PC-3 (cell line): ENCODE measurements at regions not wholly inside any gene's neighbourhood (a gene's known extent, or its start where the extent isn't known, plus 50 kb on each side); places are given as distances from the start of the nearest gene placed in this dataset.

Source experiments
- ATAC-seq: fragments of 200-7000 bp; cut with Tn5 transposase; 2 replicates; pipeline ENCODE4 v1.9.1; 2020; ENCODE audit warnings: mild to moderate bottlenecking, moderate library complexity
- BruUV-seq: library from RNA; stranded (reverse); fragments of 400-500 nt; replicated peaks from 2 replicates; lab custom pipeline; 2021; lab: Mats Ljungman, UMichigan
- CTCF ChIA-PET: fragments of 300-600 bp; sonication (Branson Sonifier 250); formaldehyde crosslinking; loops from one replicate; lab custom pipeline; 2022; ENCODE audit warnings: antibody characterized with exemption; lab: Charles Lee
- POLR2A ChIA-PET: fragments of 300-600 bp; sonication (Branson Sonifier 250); formaldehyde crosslinking; loops from one replicate; lab custom pipeline; 2022; ENCODE audit warnings: antibody characterized with exemption; ENCODE audit not compliant: unreplicated experiment; lab: Charles Lee
- DNase-seq: peaks from one replicate; pipeline ENCODE4 v3.0.0-alpha.2; 2015
- H2AFZ ChIP-seq: fragments of 300-600 bp; sonication (generic); 2 replicates; pipeline ENCODE4 v1.6.0; 2016; ENCODE audit warnings: antibody characterized with exemption, low read length
- H3F3A ChIP-seq: fragments of 300-600 bp; sonication (generic); one replicate; pipeline ENCODE4 v1.6.0; 2017; ENCODE audit warnings: antibody characterized with exemption, low read length, control low read depth, mild to moderate bottlenecking; ENCODE audit not compliant: unreplicated experiment
- H3K27ac ChIP-seq: fragments of 300-600 bp; sonication (generic); 2 replicates; pipeline ENCODE4 v1.5.1; 2016; ENCODE audit warnings: mild to moderate bottlenecking, low read length
- H3K27me3 ChIP-seq: fragments of 300-600 bp; sonication (generic); 2 replicates; pipeline ENCODE4 v1.6.1; 2016; ENCODE audit warnings: low read length, mixed read lengths
- H3K36me3 ChIP-seq: fragments of 300-600 bp; sonication (generic); 2 replicates; pipeline ENCODE4 v1.6.1; 2016; ENCODE audit warnings: low read depth, mixed run types, low read length, mixed read lengths
- H3K4me1 ChIP-seq: fragments of 300-600 bp; sonication (generic); 2 replicates; pipeline ENCODE4 v1.5.1; 2016; ENCODE audit warnings: low read length; ENCODE audit not compliant: insufficient read depth
- H3K4me2 ChIP-seq: fragments of 300-600 bp; sonication (generic); 2 replicates; pipeline ENCODE4 v1.6.0; 2016; ENCODE audit warnings: low read length
- H3K4me3 ChIP-seq: fragments of 300-600 bp; sonication (generic); 2 replicates; pipeline ENCODE4 v1.5.1; 2016; ENCODE audit warnings: mild to moderate bottlenecking, low read length, mixed read lengths
- H3K79me2 ChIP-seq: fragments of 300-600 bp; sonication (generic); 2 replicates; pipeline ENCODE4 v1.6.1; 2017; ENCODE audit warnings: low read length, mixed read lengths
- H3K9ac ChIP-seq: fragments of 300-600 bp; sonication (generic); 2 replicates; pipeline ENCODE4 v1.6.0; 2016; ENCODE audit warnings: mild to moderate bottlenecking, low read length
- H3K9me2 ChIP-seq: fragments of 300-600 bp; sonication (generic); replicated peaks from 2 replicates; pipeline ENCODE4 v1.6.1; 2016; ENCODE audit warnings: mixed run types, low read length, mixed read lengths
- H3K9me3 ChIP-seq: fragments of 300-600 bp; sonication (generic); 2 replicates; pipeline ENCODE4 v1.6.1; 2016; ENCODE audit warnings: low read length, mixed read lengths
- H4K20me1 ChIP-seq: fragments of 300-600 bp; sonication (generic); 2 replicates; pipeline ENCODE4 v1.6.1; 2016; ENCODE audit warnings: low read length, mixed read lengths
- CTCF ChIP-seq: fragments of 300-600 bp; sonication (generic); conservative IDR thresholded peaks from 2 replicates; pipeline ENCODE4 v1.5.1; 2017; ENCODE audit warnings: antibody characterized with exemption, low read depth, mild to moderate bottlenecking, low read length
- EZH2 ChIP-seq: fragments of 300-600 bp; sonication (generic); IDR thresholded peaks from one replicate; pipeline ENCODE4 v1.6.1; 2017; ENCODE audit warnings: antibody characterized with exemption, mild to moderate bottlenecking, low read length; ENCODE audit not compliant: unreplicated experiment
- EZH2phosphoT487 ChIP-seq: fragments of 300-600 bp; sonication (generic); IDR thresholded peaks from 2 replicates; pipeline ENCODE4 v1.6.1; 2018; ENCODE audit warnings: mild to moderate bottlenecking, antibody characterized with exemption, low read length, borderline replicate concordance
- intact Hi-C: fragments of 100-400 bp; cut with micrococcal nuclease; formaldehyde crosslinking; loops from 2 replicates; pipeline ENCODE4 v1.9.0; 2023

DNA sequence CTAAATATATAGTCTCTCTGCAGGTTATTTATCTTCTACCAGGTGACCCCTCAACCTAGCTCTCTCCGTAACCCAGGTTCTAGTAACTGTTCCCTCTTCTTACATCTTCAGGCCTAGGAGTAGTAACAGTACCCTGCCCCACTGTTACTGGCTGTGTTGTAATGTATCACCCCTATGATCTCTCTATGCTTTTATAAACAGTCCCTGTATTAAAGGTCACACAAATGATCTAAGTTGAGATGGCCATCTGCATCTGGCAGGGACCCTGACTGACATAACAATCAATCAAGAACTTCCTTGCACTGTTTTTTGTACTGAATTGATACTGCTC lies 219.7 kb upstream of the STK17B start:
- ChIA-PET CTCF (no interaction called here), POLR2A (no interaction called here)
- ATAC-seq (no peak), DNase-seq (no peak)
- Histone ChIP-seq H3K27me3 (no peaks in the 10 kb centered on the region), H3K9ac (no peak overlapping the region), H3K79me2 (no peaks in the 10 kb centered on the region), H3K4me1 (no peaks in the 10 kb centered on the region), H3K27ac (no peak overlapping the region), H3K36me3 (no peaks in the 10 kb centered on the region), H4K20me1 (no peaks in the 10 kb centered on the region), H2AFZ (no peak overlapping the region), H3K9me2 (no peaks in the 10 kb centered on the region), H3K4me3 (no peak overlapping the region), H3K9me3 (no peaks in the 10 kb centered on the region), H3F3A (no peaks in the 10 kb centered on the region), H3K4me2 (no peak overlapping the region)
- BruUV-seq = no TSS peak
- TF ChIP-seq CTCF = no peak
- no peak for TF ChIP-seq EZH2phosphoT487
- TF ChIP-seq EZH2 = no peak
- intact Hi-C loops = no loop called here

DNA sequence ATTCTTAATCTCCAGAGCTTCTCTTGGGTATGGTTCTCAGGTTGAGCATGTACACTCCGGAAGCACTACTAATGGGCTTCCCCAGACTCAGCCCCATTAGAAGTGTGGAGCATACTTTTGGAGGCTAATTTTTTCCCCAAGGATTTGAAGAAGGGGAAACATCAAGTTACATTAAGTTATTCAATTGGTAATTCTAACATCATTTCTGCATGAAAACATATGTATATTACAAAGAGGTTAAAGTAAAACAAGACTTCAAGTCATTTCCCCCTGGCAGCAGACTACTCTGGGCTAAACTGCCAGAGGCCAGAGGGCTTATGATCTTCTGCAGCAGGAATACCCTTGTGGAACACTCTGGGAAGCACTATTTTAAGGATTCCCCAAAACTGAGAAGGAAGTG lies 227.7 kb upstream of the STK17B start:
- ATAC-seq = no peak
- no peak overlapping the region for H3K4me2 ChIP-seq
- no TSS peak for BruUV-seq
- CTCF ChIA-PET = no interaction called here
- POLR2A ChIA-PET = no interaction called here
- intact Hi-C loops = no loop called here
- H3K9ac ChIP-seq = no peak overlapping the region
- peaks cover 27% of the 10 kb centered on the region for H3K4me1 ChIP-seq
- no peaks in the 10 kb centered on the region for H3K9me3 ChIP-seq
- no peaks in the 10 kb centered on the region for H3K27me3 ChIP-seq
- H3K36me3 ChIP-seq = no peaks in the 10 kb centered on the region
- H3K27ac ChIP-seq = no peak overlapping the region
- no peaks in the 10 kb centered on the region for H4K20me1 ChIP-seq
- no peaks in the 10 kb centered on the region for H3K79me2 ChIP-seq
- H3F3A ChIP-seq = peaks cover 3% of the 10 kb centered on the region
- no peak for DNase-seq
- TF ChIP-seq CTCF (no peak), EZH2phosphoT487 (no peak), EZH2 (no peak)
- no peaks in the 10 kb centered on the region for H3K9me2 ChIP-seq
- H2AFZ ChIP-seq = no peak overlapping the region
- H3K4me3 ChIP-seq = no peak overlapping the region

GRCh38 chr2:196399722-196400691 lies 228.6 kb upstream of the STK17B start:
- no peaks in the 10 kb centered on the region for H4K20me1 ChIP-seq
- H3K27ac ChIP-seq = no peak overlapping the region
- no peaks in the 10 kb centered on the region for H3K36me3 ChIP-seq
- ChIA-PET CTCF (no interaction called here), POLR2A (interaction anchor here (0.6 kb wide), 1 partner anchor 236 kb away, joined by 6 read pairs; no protein-coding TSS in a partner anchor)
- H3K27me3 ChIP-seq = no peaks in the 10 kb centered on the region
- ATAC-seq (peak; percentile 71), DNase-seq (peak; percentile 79)
- H3K79me2 ChIP-seq = no peaks in the 10 kb centered on the region
- no peak for TF ChIP-seq EZH2phosphoT487
- TF ChIP-seq CTCF = no peak
- no peak for TF ChIP-seq EZH2
- no peak overlapping the region for H3K4me3 ChIP-seq
- H3K9me3 ChIP-seq = no peaks in the 10 kb centered on the region
- H3F3A ChIP-seq = peaks cover 3% of the 10 kb centered on the region
- H2AFZ ChIP-seq = no peak overlapping the region
- peak overlapping the region; percentile 19; the same call in 1 of the 2 replicates for H3K4me2 ChIP-seq
- no peak overlapping the region for H3K9ac ChIP-seq
- intact Hi-C loops = loop anchor here (5.0 kb wide), 1 partner anchor 108 kb away; no protein-coding TSS in a partner anchor
- H3K4me1 ChIP-seq = peaks cover 29% of the 10 kb centered on the region
- BruUV-seq = no TSS peak
- H3K9me2 ChIP-seq = no peaks in the 10 kb centered on the region
